IMR-90 (cell line): ENCODE measurements at regions not wholly inside any gene's neighbourhood (a gene's known extent, or its start where the extent isn't known, plus 50 kb on each side); places are given as distances from the start of the nearest gene placed in this dataset.

Experiments used
- ELK1 ChIP-seq: fragments of 150-350 bp; IDR thresholded peaks from 2 replicates; pipeline ENCODE4 v1.6.1; 2016; ENCODE audit warnings: low read depth, mild to moderate bottlenecking, low read length, moderate library complexity, borderline replicate concordance
- MAFK ChIP-seq: IDR thresholded peaks from 2 replicates; pipeline ENCODE4 v1.6.1; 2012; ENCODE audit warnings: low read depth, low read length, improper control_type of control experiment
- NFE2L2 ChIP-seq: fragments of 150-350 bp; IDR thresholded peaks from 2 replicates; pipeline ENCODE4 v1.6.1; 2016; ENCODE audit warnings: low read depth, mild to moderate bottlenecking, low read length
- POLR2A ChIP-seq: IDR thresholded peaks from 2 replicates; pipeline ENCODE4 v1.6.1; 2012; ENCODE audit warnings: mild to moderate bottlenecking, low read depth, low read length
- TF ChIP-seq, protein P1 (sequence below): conservative IDR thresholded peaks from 2 replicates; pipeline ENCODE4 v1.5.1; 2012; ENCODE audit warnings: mild to moderate bottlenecking, low read depth, low read length, improper control_type of control experiment

DNA sequence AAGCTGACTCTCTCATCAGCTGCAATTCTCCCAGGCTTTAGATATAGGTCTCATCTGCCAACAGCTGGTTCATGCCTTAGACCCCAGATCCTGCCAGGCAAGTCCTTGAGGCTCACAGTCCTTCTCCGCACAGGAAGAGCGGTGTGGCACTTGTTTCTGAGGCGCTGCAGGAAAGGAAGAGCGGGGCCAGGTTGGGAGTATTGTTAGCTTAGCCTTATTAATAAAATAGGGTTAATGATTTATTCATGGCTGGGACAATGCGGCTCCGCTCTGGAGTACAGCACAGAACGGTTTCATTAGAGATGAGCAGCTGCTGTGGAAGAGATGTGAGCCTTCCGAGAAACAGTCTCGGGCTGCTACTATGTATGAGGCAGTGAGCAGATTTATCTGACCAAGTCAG lies 78.1 kb downstream of the FZD1 start:
- no peak for TF ChIP-seq POLR2A
- TF ChIP-seq MAFK, result no peak
- TF ChIP-seq, protein P1, sequence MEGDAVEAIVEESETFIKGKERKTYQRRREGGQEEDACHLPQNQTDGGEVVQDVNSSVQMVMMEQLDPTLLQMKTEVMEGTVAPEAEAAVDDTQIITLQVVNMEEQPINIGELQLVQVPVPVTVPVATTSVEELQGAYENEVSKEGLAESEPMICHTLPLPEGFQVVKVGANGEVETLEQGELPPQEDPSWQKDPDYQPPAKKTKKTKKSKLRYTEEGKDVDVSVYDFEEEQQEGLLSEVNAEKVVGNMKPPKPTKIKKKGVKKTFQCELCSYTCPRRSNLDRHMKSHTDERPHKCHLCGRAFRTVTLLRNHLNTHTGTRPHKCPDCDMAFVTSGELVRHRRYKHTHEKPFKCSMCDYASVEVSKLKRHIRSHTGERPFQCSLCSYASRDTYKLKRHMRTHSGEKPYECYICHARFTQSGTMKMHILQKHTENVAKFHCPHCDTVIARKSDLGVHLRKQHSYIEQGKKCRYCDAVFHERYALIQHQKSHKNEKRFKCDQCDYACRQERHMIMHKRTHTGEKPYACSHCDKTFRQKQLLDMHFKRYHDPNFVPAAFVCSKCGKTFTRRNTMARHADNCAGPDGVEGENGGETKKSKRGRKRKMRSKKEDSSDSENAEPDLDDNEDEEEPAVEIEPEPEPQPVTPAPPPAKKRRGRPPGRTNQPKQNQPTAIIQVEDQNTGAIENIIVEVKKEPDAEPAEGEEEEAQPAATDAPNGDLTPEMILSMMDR, result no peak
- no peak for TF ChIP-seq NFE2L2
- TF ChIP-seq ELK1, result no peak
